Right atrium auricular region (tissue), 2 donors: ENCODE measurements at regions not wholly inside any gene's neighbourhood (a gene's known extent, or its start where the extent isn't known, plus 50 kb on each side); places are given as distances from the start of the nearest gene placed in this dataset.

Experiments used
- DNase-seq: peaks from one replicate; pipeline ENCODE4 v3.0.0-alpha.2; 2019; ENCODE audit warnings: low spot score
- H3K27ac ChIP-seq, 2 donors: fragments of 200-600 bp; sonication (generic); 1 replicate in 1 of 2; 2 replicates in 1 of 2; pipeline ENCODE4 v1.5.1; 2016 to 2019
- H3K27me3 ChIP-seq, 2 donors: fragments of 200-600 bp; sonication (generic); one replicate each; pipeline versions ENCODE4 v1.5.1 to v1.6.0; 2017 to 2019
- H3K36me3 ChIP-seq: fragments of 200-600 bp; sonication (generic); one replicate; pipeline ENCODE4 v1.5.1; 2016
- H3K4me1 ChIP-seq, 2 donors: fragments of 200-600 bp; sonication (generic); one replicate each; pipeline versions ENCODE4 v1.5.1 to v1.6.0; 2017 to 2019
- H3K4me3 ChIP-seq, 2 donors: fragments of 200-600 bp; sonication (generic); 1 replicate in 1 of 2; 2 replicates in 1 of 2; pipeline ENCODE4 v1.5.1; 2017 to 2019; ENCODE audit warnings: mild to moderate bottlenecking in 1 of 2, moderate library complexity in 1 of 2
- H3K9me3 ChIP-seq, 2 donors: fragments of 200-600 bp; sonication (generic); one replicate each; pipeline ENCODE4 v1.5.1; 2019
- TF ChIP-seq, protein P1 (sequence below), 2 donors: fragments of 200-600 bp; sonication (generic); IDR thresholded peaks; one replicate each; pipeline ENCODE4 v1.5.1; 2019; ENCODE audit warnings: antibody characterized with exemption in 2 of 2

DNA sequence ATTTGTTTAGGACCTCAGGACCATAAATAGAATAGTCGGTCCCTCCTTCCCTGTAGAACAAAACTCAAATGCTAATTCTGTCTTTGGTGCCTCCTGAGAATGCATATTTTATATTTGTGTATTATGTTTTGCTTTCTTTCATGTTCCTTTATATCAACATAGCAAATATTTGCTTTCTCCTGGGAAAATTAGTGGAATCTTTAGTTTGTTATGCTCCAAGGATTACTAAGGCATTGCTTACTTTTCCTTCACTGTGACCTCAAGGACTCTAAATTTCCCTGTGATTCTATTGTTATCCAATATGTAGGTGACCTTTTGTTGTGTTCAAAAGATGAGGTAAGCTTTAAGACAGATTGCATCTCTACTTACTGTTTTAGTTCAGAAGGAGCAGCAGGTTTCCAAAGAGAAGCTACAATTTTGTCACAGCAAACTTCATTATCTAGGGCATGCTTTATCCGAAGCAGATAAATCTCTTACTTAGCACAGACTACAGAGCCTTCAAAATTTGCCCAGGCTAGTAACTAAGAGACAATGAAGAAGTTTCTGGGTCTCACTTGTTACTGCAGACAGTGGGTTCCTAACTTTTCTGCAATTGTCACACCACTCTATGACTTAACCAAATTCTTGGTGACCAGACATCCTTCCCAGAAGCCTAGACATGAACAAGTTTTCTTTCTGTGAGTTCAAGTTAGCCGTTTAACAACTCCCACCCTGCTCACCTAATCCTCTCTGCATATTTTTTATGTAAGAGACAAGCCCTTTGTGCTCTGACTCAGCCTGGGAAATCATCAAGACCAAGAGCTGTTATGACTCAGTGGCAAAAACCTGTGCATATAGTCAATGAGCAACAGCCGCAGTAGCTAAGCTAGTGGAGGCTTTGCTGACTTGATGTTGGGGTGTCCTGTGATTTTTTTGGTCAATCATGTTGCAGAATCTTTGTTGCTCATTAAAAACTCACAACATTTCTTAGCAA, 378.8 kb downstream of the QKI start:
- Histone ChIP-seq H3K4me1 (no peaks in the 10 kb centered on the region), H3K27me3 (no peaks in the 10 kb centered on the region), H3K27ac (no peak overlapping the region), H3K36me3 (no peaks in the 10 kb centered on the region), H3K4me3 (no peak overlapping the region), H3K9me3 (no peaks in the 10 kb centered on the region)
- TF ChIP-seq, protein P1, sequence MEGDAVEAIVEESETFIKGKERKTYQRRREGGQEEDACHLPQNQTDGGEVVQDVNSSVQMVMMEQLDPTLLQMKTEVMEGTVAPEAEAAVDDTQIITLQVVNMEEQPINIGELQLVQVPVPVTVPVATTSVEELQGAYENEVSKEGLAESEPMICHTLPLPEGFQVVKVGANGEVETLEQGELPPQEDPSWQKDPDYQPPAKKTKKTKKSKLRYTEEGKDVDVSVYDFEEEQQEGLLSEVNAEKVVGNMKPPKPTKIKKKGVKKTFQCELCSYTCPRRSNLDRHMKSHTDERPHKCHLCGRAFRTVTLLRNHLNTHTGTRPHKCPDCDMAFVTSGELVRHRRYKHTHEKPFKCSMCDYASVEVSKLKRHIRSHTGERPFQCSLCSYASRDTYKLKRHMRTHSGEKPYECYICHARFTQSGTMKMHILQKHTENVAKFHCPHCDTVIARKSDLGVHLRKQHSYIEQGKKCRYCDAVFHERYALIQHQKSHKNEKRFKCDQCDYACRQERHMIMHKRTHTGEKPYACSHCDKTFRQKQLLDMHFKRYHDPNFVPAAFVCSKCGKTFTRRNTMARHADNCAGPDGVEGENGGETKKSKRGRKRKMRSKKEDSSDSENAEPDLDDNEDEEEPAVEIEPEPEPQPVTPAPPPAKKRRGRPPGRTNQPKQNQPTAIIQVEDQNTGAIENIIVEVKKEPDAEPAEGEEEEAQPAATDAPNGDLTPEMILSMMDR (IDR thresholded peaks at IDR 0.05) = no peak
- DNase-seq = no peak

DNA sequence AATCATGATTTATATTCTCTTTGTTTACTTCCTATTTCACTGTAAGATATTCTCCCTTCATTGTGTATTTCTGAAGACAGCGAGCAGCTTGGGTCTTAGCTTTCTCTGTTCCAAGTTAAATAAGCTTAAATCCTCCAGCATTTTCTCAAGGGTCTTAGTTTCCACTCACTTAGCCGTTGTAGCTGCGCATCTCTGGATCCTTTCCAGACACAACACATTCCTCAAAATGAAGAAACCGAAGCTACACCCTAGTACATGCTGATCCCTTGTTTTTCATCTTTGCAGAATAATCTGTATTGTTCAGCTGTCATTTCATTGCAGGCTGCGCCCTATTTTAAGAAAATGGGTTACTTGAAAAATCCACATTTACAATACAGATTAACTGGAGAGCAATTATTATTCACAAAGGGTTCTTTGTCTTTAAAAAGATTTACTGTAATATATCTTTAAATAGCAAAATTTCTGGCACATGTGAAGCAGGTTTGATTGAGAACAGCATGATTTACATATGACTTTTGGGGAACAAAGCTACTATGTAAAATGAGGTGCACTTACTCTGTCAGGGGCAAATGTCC, 375.8 kb downstream of the QKI start:
- TF ChIP-seq, protein P1 (IDR thresholded peaks at IDR 0.05) = no peak
- Histone ChIP-seq H3K27ac (no peak overlapping the region), H3K4me1 (no peaks in the 10 kb centered on the region), H3K27me3 (no peaks in the 10 kb centered on the region), H3K36me3 (no peaks in the 10 kb centered on the region), H3K9me3 (no peaks in the 10 kb centered on the region), H3K4me3 (no peak overlapping the region)
- no peak for DNase-seq

DNA sequence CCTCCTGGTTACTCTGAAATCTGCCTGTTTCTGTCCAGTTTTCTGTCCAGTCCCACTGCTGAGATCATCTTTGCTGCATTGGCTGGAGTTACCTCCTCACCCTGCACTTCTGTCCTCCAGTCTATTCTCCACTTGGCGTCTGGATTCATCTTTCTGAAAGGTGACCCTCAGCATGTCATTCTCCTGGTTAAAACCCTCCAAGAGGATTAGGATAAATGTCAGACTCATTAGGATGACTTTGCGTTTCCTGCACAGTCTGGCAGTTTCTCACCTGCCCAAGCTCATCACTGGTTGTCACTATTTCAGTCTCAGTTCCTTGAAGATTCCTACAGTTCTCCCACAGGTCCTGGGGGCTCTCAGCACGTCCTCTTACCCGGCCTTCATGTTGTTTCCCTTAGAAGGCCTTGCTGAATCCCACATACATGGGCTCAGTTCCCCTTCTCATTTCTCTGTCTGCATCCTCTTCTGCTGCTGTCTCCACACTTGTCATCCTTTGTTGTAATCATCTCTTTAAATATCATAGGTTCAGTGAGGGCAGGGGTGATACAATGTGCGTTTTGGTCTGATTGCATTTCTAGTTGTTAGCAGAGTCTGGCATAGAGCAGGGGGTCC, 374.8 kb downstream of the QKI start:
- H3K9me3 ChIP-seq = no peaks in the 10 kb centered on the region
- H3K27me3 ChIP-seq = no peaks in the 10 kb centered on the region
- no peak for DNase-seq
- no peaks in the 10 kb centered on the region for H3K36me3 ChIP-seq
- TF ChIP-seq, protein P1 (IDR thresholded peaks at IDR 0.05) = no peak
- H3K27ac ChIP-seq = no peak overlapping the region
- H3K4me3 ChIP-seq = no peak overlapping the region
- H3K4me1 ChIP-seq = no peaks in the 10 kb centered on the region

DNA sequence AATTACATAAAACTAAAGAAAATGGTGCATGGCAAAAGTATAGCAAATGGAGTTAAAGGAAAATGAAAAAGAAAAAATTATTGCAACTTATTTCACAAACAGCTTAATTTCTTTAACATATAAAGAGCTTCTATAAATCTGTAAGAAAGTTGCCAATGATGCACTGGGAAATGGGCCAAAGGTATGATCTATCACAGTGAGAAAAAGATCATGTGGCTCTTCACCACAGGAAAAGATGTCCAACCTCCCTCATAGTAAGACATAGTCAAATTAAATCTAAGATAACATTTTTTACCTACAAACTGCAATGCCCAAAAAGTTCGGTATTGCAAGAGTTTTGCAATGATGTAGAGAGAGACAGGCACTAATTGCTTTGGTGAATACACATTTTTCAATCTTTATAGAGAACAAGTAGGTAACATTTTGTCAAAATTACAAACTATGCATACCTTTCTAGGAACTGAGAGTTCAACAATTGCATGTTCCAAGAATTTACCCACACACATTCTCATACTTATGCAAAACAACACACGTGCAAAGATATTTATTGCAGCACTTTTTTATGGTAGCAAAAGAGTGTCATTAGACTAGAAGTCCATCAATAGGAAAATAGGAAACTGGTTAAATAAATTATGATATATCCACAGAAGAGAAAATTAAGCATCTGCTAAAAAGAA, 372.6 kb downstream of the QKI start:
- no peak for DNase-seq
- TF ChIP-seq, protein P1 (IDR thresholded peaks at IDR 0.05) = no peak
- Histone ChIP-seq H3K27me3 (no peaks in the 10 kb centered on the region), H3K4me1 (no peaks in the 10 kb centered on the region), H3K27ac (no peak overlapping the region), H3K36me3 (no peaks in the 10 kb centered on the region), H3K9me3 (no peaks in the 10 kb centered on the region), H3K4me3 (no peak overlapping the region)

DNA sequence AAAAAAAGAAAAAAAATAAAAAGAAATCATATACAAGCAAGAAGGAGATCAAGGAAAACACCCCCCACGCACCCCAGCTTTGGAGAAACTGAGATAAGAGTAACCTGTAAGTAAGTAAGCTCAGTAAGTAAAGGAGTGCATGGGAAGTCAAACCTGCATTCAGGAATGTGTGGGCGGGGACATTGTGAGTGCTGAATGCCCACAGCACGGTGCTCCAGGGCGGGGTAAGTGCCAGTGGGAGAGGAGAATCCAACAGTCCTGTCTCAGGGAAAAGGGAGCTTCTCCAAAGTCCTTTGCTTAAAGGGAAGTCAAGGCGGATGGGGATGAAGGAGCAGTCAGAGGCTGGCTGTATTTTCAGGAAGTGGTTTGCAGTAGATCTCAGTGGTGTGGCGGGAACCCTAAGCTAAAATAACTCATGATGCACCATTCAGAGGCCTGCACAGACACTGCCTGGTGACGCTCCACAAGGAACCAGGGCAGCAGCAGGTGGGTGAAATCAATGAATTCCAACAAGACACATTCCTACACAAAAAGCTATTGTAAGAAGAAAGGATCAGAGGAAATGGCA, 368.0 kb downstream of the QKI start:
- Histone ChIP-seq H3K27me3 (no peaks in the 10 kb centered on the region), H3K4me1 (peaks cover 0 to 7% of the 10 kb centered on the region in 2 donors), H3K36me3 (no peaks in the 10 kb centered on the region), H3K4me3 (no peak overlapping the region), H3K9me3 (no peaks in the 10 kb centered on the region), H3K27ac (no peak overlapping the region)
- TF ChIP-seq, protein P1 (IDR thresholded peaks at IDR 0.05) = no peak
- no peak for DNase-seq
